Fibroblast of lung (primary cell): ENCODE measurements at regions not wholly inside any gene's neighbourhood (a gene's known extent, or its start where the extent isn't known, plus 50 kb on each side); places are given as distances from the start of the nearest gene placed in this dataset.

Experiments
- DNase-seq, 2 donors: peaks; one replicate each; pipeline versions ENCODE4 v3.0.0 to v3.0.0-alpha.2; 2010; ENCODE audit warnings: low read depth in 2 of 2
- H2AFZ ChIP-seq: 2 replicates; pipeline ENCODE4 v1.5.1; 2012; ENCODE audit warnings: low read length, control low read depth, inconsistent platforms
- H3K27ac ChIP-seq: 2 replicates; pipeline ENCODE4 v1.5.1; 2011; ENCODE audit warnings: low read length, control low read depth; ENCODE audit not compliant: insufficient read depth
- H3K27me3 ChIP-seq: 2 replicates; pipeline ENCODE4 v1.5.1; 2011; ENCODE audit warnings: mild to moderate bottlenecking, low read length; ENCODE audit not compliant: control insufficient read depth, insufficient read depth
- H3K36me3 ChIP-seq: 2 replicates; pipeline ENCODE4 v1.5.1; 2011; ENCODE audit warnings: low read length; ENCODE audit not compliant: control insufficient read depth, insufficient read depth
- H3K4me1 ChIP-seq: 2 replicates; pipeline ENCODE4 v1.5.1; 2011; ENCODE audit warnings: low read length; ENCODE audit not compliant: control insufficient read depth, insufficient read depth; ENCODE audit errors: extremely low read depth
- H3K4me2 ChIP-seq: 2 replicates; pipeline ENCODE4 v1.5.1; 2011; ENCODE audit warnings: low read length, control low read depth; ENCODE audit not compliant: insufficient read depth; ENCODE audit errors: extremely low read depth
- H3K4me3 ChIP-seq, 4 experiments: fragments of 200-600 bp in 1 of 4; sonication (generic) in 1 of 4; replicated peaks in 1 of 4; 2 replicates each; pipeline ENCODE4 v1.5.1; 2011 to 2016; ENCODE audit warnings: low read length in 4 of 4, low read depth in 3 of 4, mild to moderate bottlenecking in 3 of 4, control low read depth in 2 of 4, inconsistent platforms in 1 of 4, mixed read lengths in 1 of 4; ENCODE audit not compliant: insufficient read depth in 1 of 4; ENCODE audit errors: control extremely low read depth in 1 of 4
- H3K79me2 ChIP-seq: 2 replicates; pipeline ENCODE4 v1.5.1; 2012; ENCODE audit warnings: mild to moderate bottlenecking, low read length, inconsistent platforms; ENCODE audit not compliant: control insufficient read depth, insufficient read depth
- H3K9ac ChIP-seq: 2 replicates; pipeline ENCODE4 v1.5.1; 2011; ENCODE audit warnings: mild to moderate bottlenecking, low read length, control low read depth; ENCODE audit not compliant: insufficient read depth
- H3K9me3 ChIP-seq: 2 replicates; pipeline ENCODE4 v1.5.1; 2012; ENCODE audit warnings: low read depth, low read length; ENCODE audit not compliant: control insufficient read depth, insufficient read depth
- H4K20me1 ChIP-seq: 2 replicates; pipeline ENCODE4 v1.5.1; 2011; ENCODE audit warnings: low read length; ENCODE audit not compliant: control insufficient read depth, insufficient read depth; ENCODE audit errors: extremely low read depth
- EZH2 ChIP-seq: IDR thresholded peaks from 2 replicates; pipeline ENCODE4 v1.5.1; 2012; ENCODE audit warnings: low read length, control low read depth, mild to moderate bottlenecking; ENCODE audit errors: missing control alignments
- TF ChIP-seq, protein P1 (sequence below), 2 donors: IDR thresholded peaks in 1 of 2; conservative IDR thresholded peaks in 1 of 2; 1 replicate in 1 of 2; 2 replicates in 1 of 2; pipeline ENCODE4 v1.5.1; 2011 to 2012; ENCODE audit warnings: low read length in 2 of 2, control low read depth in 1 of 2, inconsistent platforms in 1 of 2, low read depth in 1 of 2, mild to moderate bottlenecking in 1 of 2

DNA sequence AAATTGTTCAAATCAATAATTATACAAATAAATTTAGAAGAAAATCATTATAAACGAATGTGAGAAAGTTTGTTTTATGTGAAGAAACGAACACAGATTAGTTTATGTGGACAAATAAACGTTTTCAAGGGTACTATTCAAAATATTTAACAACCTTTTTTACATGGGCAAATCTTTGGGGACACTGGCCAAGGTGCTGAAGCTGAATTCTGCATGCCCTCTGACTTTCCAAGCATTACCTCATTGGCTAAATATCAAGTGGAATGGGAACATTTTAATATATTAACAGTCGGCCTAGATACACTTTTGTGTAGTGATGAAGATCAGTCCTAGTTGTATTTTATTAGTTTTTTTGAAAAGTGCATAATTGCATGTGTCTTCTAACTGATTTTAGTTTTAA is 636.4 kb upstream of the DPPA4 start:
- no peak for TF ChIP-seq EZH2
- TF ChIP-seq, protein P1, sequence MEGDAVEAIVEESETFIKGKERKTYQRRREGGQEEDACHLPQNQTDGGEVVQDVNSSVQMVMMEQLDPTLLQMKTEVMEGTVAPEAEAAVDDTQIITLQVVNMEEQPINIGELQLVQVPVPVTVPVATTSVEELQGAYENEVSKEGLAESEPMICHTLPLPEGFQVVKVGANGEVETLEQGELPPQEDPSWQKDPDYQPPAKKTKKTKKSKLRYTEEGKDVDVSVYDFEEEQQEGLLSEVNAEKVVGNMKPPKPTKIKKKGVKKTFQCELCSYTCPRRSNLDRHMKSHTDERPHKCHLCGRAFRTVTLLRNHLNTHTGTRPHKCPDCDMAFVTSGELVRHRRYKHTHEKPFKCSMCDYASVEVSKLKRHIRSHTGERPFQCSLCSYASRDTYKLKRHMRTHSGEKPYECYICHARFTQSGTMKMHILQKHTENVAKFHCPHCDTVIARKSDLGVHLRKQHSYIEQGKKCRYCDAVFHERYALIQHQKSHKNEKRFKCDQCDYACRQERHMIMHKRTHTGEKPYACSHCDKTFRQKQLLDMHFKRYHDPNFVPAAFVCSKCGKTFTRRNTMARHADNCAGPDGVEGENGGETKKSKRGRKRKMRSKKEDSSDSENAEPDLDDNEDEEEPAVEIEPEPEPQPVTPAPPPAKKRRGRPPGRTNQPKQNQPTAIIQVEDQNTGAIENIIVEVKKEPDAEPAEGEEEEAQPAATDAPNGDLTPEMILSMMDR (conservative IDR thresholded peaks at IDR 0.05 in 1 of 2, IDR thresholded peaks at IDR 0.05 in 1 of 2; ENCODE audit: low read depth in 1 of 2, low read length in 2 of 2) = no peak
- H3K4me2 ChIP-seq = no peak overlapping the region
- no peaks in the 10 kb centered on the region for H3K4me1 ChIP-seq
- no peaks in the 10 kb centered on the region for H4K20me1 ChIP-seq
- no peaks in the 10 kb centered on the region for H3K27me3 ChIP-seq
- no peak overlapping the region for H2AFZ ChIP-seq
- H3K9ac ChIP-seq = no peak overlapping the region
- H3K9me3 ChIP-seq = no peaks in the 10 kb centered on the region
- no peak overlapping the region for H3K4me3 ChIP-seq
- H3K27ac ChIP-seq = no peak overlapping the region
- no peaks in the 10 kb centered on the region for H3K79me2 ChIP-seq
- no peaks in the 10 kb centered on the region for H3K36me3 ChIP-seq
- peak; percentile 8 to 12 for DNase-seq

DNA sequence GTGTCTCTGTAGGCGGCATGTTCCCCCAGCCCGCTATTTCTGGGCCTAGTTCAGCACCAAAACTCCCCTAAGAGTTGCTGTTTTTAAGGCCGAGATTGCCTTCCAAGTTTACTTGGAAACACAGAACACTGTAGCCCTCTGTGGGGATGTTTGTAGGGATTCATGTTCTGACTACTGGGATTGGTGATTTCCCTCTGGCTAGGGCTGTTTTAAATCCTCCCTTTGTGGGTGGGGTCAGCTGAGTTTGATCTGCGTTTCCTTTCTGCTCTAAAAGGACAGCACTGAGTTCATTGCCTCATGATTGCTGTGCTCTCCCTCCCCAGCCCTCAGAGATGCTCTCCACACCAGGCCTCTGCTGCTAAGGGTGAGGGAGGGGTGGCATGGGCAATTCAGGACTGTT is 640.6 kb upstream of the DPPA4 start:
- Histone ChIP-seq H2AFZ (no peak overlapping the region), H3K79me2 (no peaks in the 10 kb centered on the region), H3K9me3 (no peaks in the 10 kb centered on the region), H3K27me3 (no peaks in the 10 kb centered on the region), H3K4me1 (no peaks in the 10 kb centered on the region), H3K4me2 (no peak overlapping the region), H3K9ac (no peak overlapping the region), H4K20me1 (no peaks in the 10 kb centered on the region), H3K27ac (no peak overlapping the region), H3K36me3 (no peaks in the 10 kb centered on the region), H3K4me3 (no peak overlapping the region)
- DNase-seq = no peak
- TF ChIP-seq EZH2 = no peak
- TF ChIP-seq, protein P1 (conservative IDR thresholded peaks at IDR 0.05 in 1 of 2, IDR thresholded peaks at IDR 0.05 in 1 of 2; ENCODE audit: low read depth in 1 of 2, low read length in 2 of 2) = no peak

DNA sequence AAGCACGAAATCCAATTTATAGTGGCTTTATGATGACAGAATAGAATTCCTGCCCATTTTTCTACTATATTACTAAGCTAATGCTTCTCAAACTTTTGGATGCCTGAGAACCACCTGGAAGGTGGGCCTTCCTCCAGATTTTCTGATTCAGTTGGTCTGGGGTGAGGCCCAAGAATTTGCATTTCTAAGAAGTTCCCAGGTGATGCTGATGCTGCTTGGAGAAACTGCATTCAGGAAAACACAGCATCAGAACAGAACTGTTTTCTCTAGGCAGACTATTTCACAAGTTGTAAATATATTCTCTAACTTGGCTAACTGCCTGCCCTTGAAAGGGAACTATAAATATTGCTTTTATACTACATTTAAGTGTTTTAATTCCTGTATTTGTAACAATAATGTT is 644.9 kb upstream of the DPPA4 start:
- H3K9me3 ChIP-seq = no peaks in the 10 kb centered on the region
- no peaks in the 10 kb centered on the region for H3K79me2 ChIP-seq
- H3K4me2 ChIP-seq = no peak overlapping the region
- H3K36me3 ChIP-seq = no peaks in the 10 kb centered on the region
- TF ChIP-seq EZH2 = no peak
- TF ChIP-seq, protein P1 (conservative IDR thresholded peaks at IDR 0.05 in 1 of 2, IDR thresholded peaks at IDR 0.05 in 1 of 2; ENCODE audit: low read depth in 1 of 2, low read length in 2 of 2) = no peak
- no peaks in the 10 kb centered on the region for H4K20me1 ChIP-seq
- no peak overlapping the region for H2AFZ ChIP-seq
- no peaks in the 10 kb centered on the region for H3K4me1 ChIP-seq
- DNase-seq = peak in 1 of 2 donors; percentile 21
- H3K27ac ChIP-seq = no peak overlapping the region
- H3K9ac ChIP-seq = no peak overlapping the region
- no peak overlapping the region for H3K4me3 ChIP-seq
- H3K27me3 ChIP-seq = no peaks in the 10 kb centered on the region
